Lung (tissue), 11 donors: ENCODE measurements at regions not wholly inside any gene's neighbourhood (a gene's known extent, or its start where the extent isn't known, plus 50 kb on each side); places are given as distances from the start of the nearest gene placed in this dataset.

Experiments
- ATAC-seq: fragments of 200-7000 bp; cut with Tn5 transposase; one replicate; pipeline ENCODE4 v1.9.1; 2020; ENCODE audit warnings: moderate number of reproducible peaks; ENCODE audit not compliant: insufficient read depth, low FRiP score
- DNase-seq, 3 donors: peaks; one replicate each; pipeline ENCODE4 v3.0.0-alpha.2; 2013 to 2017
- H3K27ac ChIP-seq, 2 donors: one replicate each; pipeline ENCODE4 v1.5.1; 2013; ENCODE audit warnings: mild to moderate bottlenecking in 2 of 2, moderate library complexity in 2 of 2, control low read depth in 1 of 2, inconsistent platforms in 1 of 2, low read depth in 1 of 2, low read length in 1 of 2
- H3K27me3 ChIP-seq, 3 donors: one replicate each; pipeline ENCODE4 v1.5.1; 2013; ENCODE audit warnings: low read length in 2 of 3; ENCODE audit not compliant: control insufficient read depth in 3 of 3, insufficient read depth in 3 of 3
- H3K36me3 ChIP-seq, 4 donors: one replicate each; pipeline ENCODE4 v1.5.1; 2013; ENCODE audit warnings: low read length in 4 of 4, mild to moderate bottlenecking in 1 of 4, moderate library complexity in 1 of 4; ENCODE audit not compliant: control insufficient read depth in 4 of 4, insufficient read depth in 4 of 4
- H3K4me1 ChIP-seq, 5 donors: one replicate each; pipeline ENCODE4 v1.5.1; 2013; ENCODE audit warnings: low read length in 5 of 5, mild to moderate bottlenecking in 2 of 5, moderate library complexity in 1 of 5; ENCODE audit not compliant: control insufficient read depth in 5 of 5, insufficient read depth in 5 of 5
- H3K4me3 ChIP-seq: one replicate; pipeline ENCODE4 v1.5.1; 2013; ENCODE audit warnings: mild to moderate bottlenecking, control low read depth, moderate library complexity
- H3K9ac ChIP-seq, 2 donors: one replicate each; pipeline ENCODE4 v1.5.1; 2013; ENCODE audit warnings: low read length in 2 of 2, control low read depth in 1 of 2; ENCODE audit not compliant: insufficient read depth in 1 of 2
- H3K9me3 ChIP-seq, 4 donors: one replicate each; pipeline ENCODE4 v1.5.1; 2013; ENCODE audit warnings: low read length in 3 of 4, mild to moderate bottlenecking in 1 of 4, moderate library complexity in 1 of 4; ENCODE audit not compliant: control insufficient read depth in 4 of 4, insufficient read depth in 3 of 4
- CTCF ChIP-seq: IDR thresholded peaks from 2 replicates; pipeline ENCODE4 v1.5.1; 2012; ENCODE audit warnings: mild to moderate bottlenecking; ENCODE audit errors: control extremely low read depth, extremely low read depth
- WGBS, 2 donors: extraction: QIAGEN DNeasy Blood & Tissue Kit; methylation state at CpG; one replicate each; pipeline ENCODE4 v1.1.7; 2013; 5-methylcytosine and 5-hydroxymethylcytosine counted together
- donor health status: control.
- donor health status: control.
- donor health status: Bipolar disorder and iron deficiency.
- donor health status: healthy.
- donor health status: DM: yes; HTN: yes; CAD: no.

GRCh38 chr3:87398168-87398801 lies 121.9 kb upstream of the POU1F1 start:
- H3K4me1 ChIP-seq, result no peaks in the 10 kb centered on the region
- H3K27ac ChIP-seq, result no peak overlapping the region
- no peak overlapping the region for H3K9ac ChIP-seq
- no peak for TF ChIP-seq CTCF
- ATAC-seq (no peak), DNase-seq (no peak)
- H3K27me3 ChIP-seq, result no peaks in the 10 kb centered on the region
- H3K36me3 ChIP-seq, result no peaks in the 10 kb centered on the region
- H3K4me3 ChIP-seq, result no peak overlapping the region
- no peaks in the 10 kb centered on the region for H3K9me3 ChIP-seq
- WGBS, 2 donors, result 55 to 73% methylated on average over 4 of the region's 4 CpGs

DNA sequence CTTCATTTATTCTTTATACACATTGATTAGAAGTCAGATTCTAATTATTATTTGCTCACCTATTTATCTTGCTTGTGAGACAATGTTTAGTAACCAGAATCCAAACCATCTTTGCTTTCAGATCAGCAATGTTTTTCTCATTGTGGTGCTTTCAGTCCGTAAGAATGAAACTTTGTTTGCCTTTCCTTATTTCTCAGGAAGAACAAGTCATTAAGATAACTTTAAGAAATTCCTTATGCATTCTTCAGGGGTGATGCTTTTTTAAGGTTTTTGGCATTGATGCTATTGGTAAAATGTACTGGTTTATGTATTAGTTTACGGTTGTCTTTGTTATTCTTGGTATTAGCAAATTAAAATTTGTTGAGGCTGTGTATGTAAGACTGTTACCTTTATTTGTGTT lies 120.8 kb upstream of the POU1F1 start:
- DNase-seq, result no peak
- Histone ChIP-seq H3K4me1 (no peaks in the 10 kb centered on the region), H3K4me3 (no peak overlapping the region), H3K9ac (no peak overlapping the region), H3K27ac (no peak overlapping the region), H3K9me3 (no peaks in the 10 kb centered on the region), H3K27me3 (no peaks in the 10 kb centered on the region), H3K36me3 (no peaks in the 10 kb centered on the region)
- ATAC-seq, result no peak
- TF ChIP-seq CTCF, result no peak
- 68 to 82% methylated on average over 2 of the region's 2 CpGs for whole genome bisulfite sequencing, 2 donors

- Histone ChIP-seq H3K9me3 (no peaks in the 10 kb centered on the region), H3K36me3 (no peaks in the 10 kb centered on the region), H3K27ac (no peak overlapping the region), H3K4me3 (no peak overlapping the region), H3K9ac (no peak overlapping the region), H3K27me3 (no peaks in the 10 kb centered on the region), H3K4me1 (no peaks in the 10 kb centered on the region)
- 88 to 89% methylated on average over 3 of the region's 3 CpGs for WGBS, 2 donors
- ATAC-seq (no peak), DNase-seq (no peak)
- no peak for TF ChIP-seq CTCF
These were observed 114.4 kb upstream of the POU1F1 start for GRCh38 chr3:87390821-87391220.

DNA sequence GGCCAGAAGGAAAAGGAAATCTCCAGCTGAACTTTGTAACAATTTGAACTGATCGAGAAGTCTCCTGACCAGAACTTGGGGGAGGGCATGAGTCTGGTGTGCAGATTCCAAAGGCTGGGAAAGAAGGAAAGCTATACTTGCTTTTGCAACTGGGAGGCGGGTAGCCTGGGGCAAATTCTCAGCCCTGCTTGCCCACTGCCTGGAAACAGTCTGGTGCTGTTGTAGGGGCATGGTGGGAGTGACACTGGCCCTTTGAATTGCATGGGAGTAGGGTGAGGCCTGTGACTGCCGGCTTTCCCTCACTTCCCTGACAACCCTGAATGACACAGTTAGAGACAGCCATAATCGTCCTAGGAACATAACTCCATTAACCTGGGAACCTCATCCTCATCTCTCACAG lies 114.0 kb upstream of the POU1F1 start:
- no peak for ATAC-seq
- WGBS, 2 donors, result 78 to 79% methylated on average over 4 of the region's 4 CpGs

More for the DNA sequence above, 114.0 kb upstream of the POU1F1 start:
- no peaks in the 10 kb centered on the region for H3K27me3 ChIP-seq
- DNase-seq, result no peak
- TF ChIP-seq CTCF, result no peak
- no peaks in the 10 kb centered on the region for H3K4me1 ChIP-seq
- H3K9ac ChIP-seq, result no peak overlapping the region
- no peaks in the 10 kb centered on the region for H3K36me3 ChIP-seq
- no peak overlapping the region for H3K27ac ChIP-seq
- no peaks in the 10 kb centered on the region for H3K9me3 ChIP-seq
- no peak overlapping the region for H3K4me3 ChIP-seq
